CD4-positive, alpha-beta T cell treated with Interleukin-4 for 1 hour (primary cell): ENCODE measurements at regions not wholly inside any gene's neighbourhood (a gene's known extent, or its start where the extent isn't known, plus 50 kb on each side); places are given as distances from the start of the nearest gene placed in this dataset.
"Not testable (repeated sequence)": the region's sequence is repeated elsewhere in the genome, so short reads cannot be mapped to it uniquely, and the experiment has no call there.

Experiments
- DNase-seq, 2 donors: peaks; one replicate each; pipeline ENCODE4 v3.0.0-alpha.2; 2020 to 2022

DNA sequence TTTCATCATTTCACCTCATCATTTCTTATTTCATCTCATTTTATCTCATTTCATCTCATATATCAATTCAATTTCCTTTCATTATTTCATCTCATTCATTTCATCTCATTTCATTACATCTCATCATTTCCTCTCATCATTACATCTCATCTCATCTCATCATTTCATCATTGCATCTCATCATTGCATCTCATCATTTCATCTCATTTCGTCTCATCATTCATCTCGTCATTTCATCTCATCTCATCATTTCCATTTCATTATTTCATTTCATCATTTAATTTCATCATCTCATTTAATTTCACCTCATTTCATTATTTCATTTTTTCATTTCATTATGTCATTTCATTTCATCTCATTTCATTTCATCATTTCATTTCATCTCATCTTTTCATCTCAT, 168.5 kb upstream of the FAM72C start:
- not testable (repeated sequence) for DNase-seq

DNA sequence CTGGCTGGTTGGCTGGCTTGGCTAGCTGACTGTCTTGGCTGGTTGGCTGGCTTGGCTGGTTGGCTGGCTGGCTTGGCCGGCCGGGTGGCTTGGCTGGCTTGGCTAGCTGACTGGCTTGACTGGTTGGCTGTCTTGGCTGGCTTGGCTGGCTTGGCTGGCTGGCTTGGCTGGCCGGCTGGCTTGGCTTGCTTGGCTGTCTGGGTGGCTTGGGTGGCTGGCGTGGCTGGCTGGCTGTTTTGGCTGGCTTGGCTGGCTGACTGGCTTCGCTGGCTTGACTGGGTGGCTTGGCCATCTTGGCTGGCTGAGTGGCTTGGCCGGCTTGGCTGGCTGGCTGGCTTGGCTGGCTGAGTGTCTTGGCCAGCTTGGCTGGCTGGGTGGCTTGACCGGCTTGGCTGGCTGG, 133.2 kb upstream of the FAM72C start:
- DNase-seq: not testable (repeated sequence)

DNA sequence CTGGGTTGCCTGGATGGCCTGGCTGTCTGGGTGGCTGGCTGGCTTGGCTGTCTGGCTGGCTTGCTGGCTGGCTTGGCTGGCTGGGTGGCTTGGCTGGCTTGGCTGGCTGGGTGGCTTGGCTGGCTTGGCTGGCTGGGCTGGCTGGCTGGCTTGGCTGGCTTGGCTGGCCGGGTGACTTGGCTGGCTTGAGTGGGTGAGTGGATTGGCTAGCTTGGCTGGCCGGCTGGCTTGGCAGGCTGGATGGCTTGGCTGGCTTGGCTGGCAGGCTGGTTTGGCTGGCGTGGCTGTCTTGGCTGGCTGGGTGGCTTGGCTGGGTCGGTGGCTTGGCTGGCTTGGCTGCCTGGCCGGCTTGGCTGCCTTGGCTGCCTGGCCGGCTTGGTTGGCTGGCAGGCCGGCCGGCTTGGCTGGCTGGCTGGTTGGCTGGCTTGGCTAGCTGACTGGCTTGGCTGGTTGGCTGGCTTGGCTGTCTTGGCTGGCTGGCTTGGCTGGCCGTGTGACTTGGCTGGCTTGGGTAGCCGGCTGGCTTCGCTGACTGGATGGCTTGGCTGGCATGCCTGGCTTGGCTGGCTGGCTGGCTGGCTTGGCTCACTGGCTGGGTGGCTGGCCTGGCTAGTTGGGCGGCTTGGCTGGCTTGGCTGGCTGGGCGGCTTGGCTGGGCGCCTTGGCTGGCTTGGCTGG, 132.4 kb upstream of the FAM72C start:
- DNase-seq: peak; percentile 7 to 53

DNA sequence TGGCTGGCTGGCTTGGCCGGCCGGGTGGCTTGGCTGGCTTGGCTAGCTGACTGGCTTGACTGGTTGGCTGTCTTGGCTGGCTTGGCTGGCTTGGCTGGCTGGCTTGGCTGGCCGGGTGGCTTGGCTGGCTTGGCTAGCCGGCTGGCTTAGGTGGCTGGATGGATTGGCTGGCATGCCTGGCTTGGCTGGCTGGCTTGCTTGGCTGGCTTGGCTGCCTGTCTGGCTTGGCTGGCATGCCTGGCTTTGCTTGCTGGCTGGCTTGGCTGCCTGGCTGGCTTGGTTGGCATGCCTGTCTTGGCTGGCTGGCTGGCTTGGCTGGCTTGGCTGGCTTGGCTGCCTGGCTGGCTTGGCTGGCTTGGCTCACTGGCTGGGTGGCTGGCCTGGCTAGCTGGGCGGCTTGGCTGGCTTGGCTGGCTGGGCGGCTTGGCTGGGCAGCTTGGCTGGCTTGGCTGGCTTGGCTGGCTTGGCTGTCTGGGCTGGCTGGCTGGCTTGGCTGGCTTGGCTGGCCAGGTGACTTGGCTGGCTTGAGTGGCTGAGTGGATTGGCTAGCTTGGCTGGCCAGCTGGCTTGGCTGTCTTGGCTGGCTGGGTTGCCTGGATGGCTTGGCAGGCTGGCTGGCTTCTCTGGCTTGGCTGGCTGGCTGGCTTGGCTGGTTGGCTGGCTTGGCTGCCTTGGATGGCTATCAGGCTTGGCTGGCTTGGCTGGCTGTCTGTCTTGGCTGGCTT, 131.5 kb upstream of the FAM72C start:
- peak; percentile 25 to 55 for DNase-seq

DNA sequence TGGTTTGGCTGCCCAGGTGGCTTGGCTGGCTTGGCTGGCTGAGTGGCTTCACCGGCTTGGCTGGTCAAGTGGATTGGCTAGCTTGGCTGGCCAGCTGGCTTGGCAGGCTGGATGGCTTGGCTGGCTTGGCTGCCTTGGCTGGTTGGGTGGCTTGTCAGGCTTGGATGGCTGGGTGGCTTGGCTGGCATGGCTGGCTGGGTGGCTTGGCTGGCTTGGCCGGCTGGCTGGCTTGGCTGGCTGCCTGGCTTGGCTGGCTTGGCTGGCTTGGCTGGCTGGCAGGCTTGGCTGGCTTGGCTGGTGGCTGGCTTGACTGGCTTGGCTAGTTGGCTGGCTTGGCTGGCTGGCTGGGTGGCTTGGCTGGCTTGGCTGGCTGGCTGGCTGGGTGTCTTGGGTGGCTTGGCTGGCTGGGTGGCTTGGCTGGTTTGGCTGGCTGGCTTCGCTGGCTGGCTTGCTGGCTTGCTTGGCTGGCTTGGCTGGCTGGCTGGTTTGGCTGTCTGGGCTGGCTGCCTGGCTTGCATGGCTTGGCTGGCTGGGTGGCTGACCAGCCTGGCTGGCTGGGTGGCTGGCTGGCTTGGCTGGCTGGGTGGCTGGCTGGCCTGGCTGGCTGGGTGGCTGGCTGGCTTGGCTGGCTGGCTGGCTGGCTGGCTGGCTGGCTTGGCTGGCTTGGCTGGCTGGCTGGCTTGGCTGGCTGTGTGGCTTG, 130.4 kb upstream of the FAM72C start:
- DNase-seq: peak in 1 of 2 donors; percentile 15

DNA sequence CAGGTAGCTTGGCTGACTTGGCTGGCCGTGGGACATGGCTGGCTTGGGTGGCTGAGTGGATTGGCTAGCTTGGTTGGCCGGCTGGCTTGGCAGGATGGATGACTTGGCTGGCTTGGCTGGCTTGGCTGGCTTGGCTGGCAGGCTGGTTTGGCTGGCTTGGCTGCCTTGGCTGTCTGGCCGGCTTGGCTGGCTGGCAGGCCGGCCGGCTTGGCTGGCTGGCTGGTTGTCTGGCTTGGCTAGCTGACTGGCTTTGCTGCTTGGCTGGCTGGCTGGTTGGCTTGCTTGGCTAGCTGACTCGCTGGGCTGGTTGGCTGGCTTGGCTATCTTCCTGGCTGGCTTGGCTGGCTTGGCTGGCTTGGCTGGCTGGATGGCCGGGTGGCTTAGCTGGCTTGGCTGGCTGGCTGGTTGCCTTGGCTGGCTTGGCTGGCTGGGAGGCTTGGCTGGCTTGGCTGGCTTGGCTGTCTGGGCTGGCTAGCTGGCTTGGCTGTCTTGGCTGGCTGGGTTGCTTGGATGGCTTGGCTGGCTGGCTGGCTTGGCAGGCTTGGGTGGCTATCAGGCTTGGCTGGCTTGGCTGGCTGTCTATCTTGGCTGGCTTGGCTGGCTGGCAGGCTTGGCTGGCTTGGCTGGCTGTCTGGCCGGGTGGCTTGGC, 129.7 kb upstream of the FAM72C start:
- peak in 1 of 2 donors; percentile 18 for DNase-seq

DNA sequence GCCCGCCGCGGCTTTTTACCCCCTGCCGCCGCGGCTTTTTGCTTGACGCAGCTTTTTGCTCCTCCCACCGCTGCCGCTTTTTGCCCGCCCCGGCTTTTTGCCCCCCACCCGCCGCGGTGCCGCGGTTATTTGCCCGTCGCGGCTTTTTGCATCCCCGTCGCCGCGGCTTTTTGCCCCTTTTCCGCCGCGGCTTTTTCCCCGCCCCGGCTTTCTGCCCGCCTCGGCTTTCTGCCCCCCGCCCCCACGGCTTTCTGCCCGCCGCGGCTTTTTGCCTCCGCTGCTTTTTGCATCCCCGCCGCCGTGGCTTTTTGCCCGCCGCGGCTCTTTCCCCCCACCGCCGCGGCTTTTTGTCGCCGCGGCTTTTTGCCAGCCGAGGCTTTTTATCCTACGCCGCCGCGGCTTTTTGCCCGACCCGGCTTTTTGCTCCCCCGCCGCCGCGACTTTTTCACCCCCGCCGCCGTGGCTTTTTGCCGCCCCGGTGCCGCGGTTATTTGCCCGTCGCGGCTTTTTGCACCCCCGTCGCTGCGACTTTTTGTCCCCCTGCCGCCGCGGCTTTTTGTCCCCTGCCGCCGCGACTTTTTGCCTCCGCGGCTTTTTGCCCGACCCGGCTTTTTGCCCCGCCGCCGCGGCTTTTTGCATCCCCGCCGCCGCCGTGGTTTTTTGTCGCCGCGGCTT, 105.5 kb upstream of the FAM72C start:
- peak; percentile 36 to 55 for DNase-seq

DNA sequence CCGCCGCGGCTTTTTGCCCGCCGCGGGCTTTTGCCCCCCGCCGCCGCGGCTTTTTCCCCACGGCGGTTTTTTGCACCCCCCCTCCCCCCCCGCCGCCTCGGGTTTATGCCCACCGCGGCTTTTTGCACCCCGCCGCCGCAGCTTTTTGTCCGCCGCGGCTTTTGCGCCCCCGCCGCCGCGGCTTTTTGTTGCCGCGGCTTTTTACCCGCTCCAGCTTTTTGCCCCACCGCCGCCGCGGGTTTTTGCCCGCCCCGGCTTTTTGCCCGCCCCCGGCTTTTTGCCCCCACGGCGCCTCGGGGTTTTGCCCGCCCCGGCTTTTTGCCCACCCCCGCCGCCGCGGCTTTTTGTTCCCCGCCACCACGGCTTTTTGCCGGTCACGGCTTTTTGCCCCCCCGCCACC, 104.9 kb upstream of the FAM72C start:
- peak in 1 of 2 donors; percentile 22 for DNase-seq

DNA sequence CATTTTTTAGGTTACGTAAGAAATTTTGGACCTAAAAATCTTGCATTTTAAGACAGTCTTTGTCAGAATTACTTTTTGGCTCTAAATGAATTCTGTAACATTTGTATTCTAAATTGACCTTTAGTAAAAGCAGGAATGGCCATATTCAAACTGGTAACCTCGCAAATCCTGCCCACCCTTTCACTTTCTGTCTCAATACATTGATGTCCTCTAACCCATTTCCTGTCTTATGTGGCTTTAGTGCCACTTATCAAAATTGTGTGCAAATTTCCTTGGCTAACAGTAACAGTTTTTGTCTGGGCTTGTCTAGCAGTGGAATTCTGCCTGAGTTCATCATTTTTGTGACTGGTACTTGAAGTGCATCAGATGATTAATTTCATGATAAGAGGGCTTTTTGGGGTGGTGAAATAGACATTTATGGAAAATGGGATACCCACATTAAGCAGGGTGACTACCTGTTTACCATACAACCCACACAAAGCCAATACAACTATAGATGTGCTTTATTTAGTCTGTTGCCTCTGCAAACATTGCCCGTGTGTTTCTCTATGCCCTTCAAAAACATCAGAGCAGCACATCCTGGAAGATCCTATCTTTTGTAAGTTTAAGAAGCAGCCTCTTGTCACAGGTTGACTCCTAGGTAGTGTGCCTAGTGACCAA, 98.7 kb upstream of the FAM72C start:
- DNase-seq: not testable (repeated sequence)

DNA sequence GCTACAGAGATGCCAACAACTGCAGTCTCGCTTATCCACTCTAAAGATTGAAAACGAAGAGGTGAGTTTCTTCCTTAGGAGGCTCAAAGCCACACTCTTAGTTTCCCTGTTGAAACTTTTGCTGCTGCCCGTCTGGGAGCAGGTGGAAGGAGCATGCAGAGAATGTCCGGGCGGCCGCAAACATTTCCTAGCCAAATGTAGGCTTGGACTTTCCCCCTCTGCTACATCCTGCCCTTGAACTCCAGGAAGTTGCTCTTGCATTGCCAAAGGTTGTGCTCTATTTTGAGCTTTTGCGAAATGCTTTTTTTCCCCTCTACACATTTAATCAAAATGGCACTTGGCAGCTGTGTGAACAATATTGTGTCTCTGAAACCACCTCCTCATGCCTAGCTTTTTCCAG, 95.3 kb upstream of the FAM72C start:
- DNase-seq: not testable (repeated sequence)

DNA sequence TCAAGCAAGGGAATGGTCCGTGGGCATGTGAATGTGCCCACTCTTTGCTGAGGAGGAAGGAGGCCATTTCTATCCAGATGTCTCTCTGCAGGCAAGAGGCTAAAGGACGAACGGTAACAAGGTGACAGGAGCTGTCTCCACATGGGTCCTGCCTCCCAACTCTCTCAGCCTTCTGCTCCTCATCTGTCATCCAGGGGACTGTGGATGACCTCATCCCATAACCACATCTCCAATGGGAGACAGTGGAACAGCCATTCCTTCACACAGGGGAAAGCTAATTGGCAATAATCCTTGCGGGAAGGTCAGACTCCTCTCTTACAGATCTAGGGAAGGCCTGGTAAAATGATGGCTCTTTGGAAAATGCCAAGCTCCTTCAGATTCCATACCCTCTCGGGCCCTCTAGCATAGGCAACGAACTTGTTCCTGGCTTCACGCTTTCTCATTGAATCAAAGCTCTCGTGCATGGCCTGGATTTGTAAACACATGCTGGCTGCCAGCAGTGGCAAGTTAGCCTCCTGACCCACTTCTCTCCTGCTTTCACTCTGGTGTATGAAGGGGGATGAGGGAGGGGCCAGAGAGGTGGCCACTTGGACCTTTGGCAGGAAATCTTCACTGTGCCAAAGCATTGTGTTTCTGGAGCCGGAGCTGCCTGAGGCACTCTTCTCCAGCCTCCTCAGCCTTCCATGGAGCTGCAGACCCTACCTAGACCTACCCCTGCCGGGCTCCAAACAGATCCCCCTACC, 94.5 kb upstream of the FAM72C start:
- DNase-seq: not testable (repeated sequence)

DNA sequence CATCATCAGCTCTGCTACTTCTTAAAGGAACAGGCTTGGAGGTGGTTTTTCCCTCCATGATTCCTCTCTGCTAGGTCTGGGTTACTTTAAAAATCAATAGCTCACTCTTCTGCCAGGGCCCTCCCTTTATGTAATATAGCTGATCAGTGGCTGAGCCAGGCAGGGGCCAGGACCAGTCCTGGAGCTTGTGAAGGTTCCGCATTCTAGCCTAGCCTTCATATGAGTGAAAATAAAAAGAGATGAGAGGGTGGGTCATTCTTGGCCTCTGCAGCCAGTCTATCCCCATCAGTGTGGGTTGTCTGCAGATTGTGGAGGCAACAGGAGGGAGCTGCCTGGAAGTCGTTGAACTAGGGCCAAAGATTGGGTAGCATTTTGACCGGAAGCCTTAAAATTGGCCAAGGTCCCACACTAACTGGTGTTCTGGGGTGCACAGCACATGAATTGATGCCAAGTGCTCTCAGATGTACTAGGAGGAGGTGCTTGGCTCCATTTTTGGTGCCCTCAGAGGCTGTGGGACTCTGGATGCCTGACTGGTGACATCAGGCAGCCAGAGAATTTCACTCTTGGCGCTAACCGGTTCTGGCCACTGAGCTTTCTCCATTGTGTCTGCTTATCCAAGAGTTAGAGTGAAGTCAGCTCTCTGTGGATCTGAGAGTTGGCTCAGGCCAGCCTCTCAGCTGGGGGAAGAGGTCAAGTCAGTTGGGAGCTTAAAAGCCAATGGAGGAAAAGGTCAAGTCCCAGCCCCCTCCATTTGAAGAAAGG, 93.7 kb upstream of the FAM72C start:
- not testable (repeated sequence) for DNase-seq

DNA sequence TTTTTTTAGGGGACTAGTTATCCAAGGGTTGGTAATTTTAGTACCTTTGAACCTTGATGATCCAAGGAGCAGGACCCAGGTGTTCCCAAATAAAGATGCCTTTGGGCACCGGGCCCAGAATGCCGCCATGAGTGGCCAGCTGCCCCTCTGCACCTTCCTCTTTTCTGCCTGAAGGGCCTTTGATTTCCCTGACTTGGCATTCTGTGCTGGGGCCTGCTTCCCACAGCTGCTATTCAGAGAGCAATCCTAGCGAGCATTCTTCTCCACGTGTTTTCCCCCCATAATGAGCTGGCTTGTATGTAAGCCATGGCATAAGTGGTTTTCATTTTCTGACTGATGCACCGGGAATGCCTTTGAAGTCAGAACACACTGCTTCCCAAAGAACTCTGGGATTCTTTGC, 77.6 kb upstream of the FAM72C start:
- not testable (repeated sequence) for DNase-seq

DNA sequence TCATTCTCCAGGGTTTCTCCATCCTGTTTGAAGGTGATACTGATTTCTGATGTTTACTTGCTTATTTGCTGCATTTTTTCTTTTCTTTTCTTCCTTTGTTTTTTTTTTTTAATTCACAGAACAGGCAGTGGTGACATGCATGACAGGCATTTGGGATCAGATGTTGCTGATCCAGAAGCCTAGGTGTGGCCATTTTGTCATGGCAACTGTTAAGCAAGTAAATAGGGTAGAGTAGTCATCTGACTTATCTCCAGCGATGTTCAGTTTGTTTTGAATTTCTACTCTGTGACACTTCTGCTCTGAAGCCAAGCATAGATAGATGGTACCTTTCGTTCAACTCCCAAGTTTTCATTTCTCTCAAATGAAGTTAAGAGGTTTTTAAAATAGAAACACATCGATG, 74.9 kb upstream of the FAM72C start:
- not testable (repeated sequence) for DNase-seq

DNA sequence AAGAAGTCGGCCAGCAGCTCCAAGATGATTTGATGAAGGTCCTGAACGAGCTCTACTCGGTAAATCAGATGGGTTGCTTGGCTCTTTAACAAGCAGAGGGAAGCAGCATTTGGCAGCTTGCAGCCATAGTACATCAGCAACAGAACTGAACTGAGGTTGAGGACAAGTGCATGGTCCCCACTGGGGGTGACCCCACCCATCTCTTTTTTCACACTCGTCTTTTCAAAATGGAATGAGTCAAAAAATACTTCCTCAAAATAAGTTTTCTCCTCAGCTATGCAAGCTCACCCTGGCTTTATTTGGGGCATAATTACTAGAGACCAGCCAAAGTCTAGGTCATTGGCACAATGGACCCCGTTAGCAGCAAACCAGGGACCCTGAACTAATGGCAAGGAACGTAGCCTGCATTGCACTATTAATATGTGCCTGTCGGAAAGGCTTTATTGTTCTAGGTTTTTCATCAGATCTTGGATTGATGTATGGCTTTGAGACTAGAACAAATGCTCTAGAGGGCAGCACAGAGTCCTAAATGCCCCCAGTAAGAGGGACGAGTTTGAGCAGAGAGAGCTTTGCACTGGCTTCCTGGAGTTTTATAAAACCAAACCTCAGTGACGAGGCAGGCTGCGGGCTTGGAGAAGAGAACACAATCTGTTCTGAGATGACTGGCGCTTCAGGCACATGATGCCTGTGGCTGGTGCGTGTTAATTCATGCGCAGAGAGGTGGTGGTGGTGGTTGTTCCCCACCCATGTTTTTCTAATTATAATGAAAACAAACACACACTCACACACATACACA, 74.2 kb upstream of the FAM72C start:
- peak; percentile 22 to 24 for DNase-seq

DNA sequence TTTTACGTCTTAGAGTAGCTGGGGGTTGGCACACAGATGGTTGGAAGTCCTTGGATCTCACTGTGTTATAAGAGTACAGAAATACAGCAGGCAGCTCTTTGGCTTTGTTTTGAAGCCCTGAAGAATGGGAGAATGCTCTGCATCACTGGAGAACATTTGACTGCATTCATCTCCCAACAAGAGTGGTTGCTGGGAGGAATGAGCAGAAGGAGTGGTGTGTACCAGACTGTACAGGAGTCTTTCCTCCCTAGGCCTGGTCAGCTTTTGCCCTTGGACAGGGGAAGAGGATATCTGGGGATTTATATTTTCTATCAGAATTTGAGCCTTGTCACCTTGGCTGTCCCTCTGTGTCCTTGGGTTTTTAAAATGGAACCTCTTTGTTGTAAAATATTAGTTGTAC, 70.5 kb upstream of the FAM72C start:
- DNase-seq: not testable (repeated sequence)

DNA sequence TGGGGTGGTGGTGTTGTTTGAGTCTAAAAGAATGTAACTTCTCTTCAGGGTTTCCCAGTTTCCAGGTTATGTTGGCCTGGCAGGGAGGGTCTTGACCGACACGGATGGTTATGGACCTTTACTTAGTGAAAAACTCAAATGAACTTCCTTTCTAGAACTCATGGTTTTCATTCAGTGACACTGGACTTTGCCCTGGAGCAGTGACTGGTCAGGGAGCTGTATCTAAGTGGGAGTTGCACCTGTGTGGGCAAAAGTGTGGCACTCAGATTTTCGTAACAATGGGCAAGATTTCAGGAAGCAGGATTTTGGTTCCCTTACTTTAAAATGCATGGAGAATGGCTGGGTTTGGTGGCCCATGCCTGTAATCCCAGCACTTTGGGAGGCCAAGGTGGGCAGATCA, 68.5 kb upstream of the FAM72C start:
- not testable (repeated sequence) for DNase-seq

DNA sequence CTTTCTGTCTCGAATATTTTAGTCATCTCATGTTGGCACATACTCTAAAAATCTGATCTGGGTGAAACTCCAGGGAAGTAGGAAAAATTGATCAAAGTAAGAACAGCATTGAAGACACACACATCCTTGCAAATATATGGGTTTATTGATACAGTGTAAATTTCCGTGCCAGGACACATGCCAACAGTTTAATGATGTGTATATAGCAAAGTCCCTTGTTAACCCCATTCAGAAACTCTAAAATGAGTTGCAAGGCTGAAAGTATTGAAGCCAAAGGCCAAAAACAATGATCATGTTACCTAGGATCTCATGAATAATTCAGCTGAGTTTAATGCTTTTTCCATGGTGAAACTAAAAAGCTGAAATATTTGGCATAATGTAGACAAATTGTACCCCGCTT, 62.3 kb upstream of the FAM72C start:
- DNase-seq: not testable (repeated sequence)

DNA sequence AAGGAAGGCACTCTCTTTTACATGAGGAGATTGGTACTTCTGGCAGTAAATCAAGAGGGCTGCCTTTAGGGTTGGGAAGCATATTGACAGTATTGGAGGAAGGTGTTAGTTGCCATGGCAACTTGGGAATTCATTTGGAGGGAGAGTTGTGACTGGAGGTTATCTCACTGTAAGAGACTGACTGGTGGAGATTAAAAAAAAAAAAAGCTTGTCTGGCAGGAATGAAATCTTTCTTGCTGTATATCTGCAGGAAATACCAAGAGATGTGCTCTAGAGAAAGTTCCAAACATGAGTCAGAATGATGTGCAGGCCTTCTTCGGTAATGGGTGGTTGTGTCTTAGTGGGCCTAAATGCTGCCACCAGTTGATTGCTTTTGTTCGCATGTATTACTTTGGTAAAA, 59.8 kb upstream of the FAM72C start:
- DNase-seq: not testable (repeated sequence)

DNA sequence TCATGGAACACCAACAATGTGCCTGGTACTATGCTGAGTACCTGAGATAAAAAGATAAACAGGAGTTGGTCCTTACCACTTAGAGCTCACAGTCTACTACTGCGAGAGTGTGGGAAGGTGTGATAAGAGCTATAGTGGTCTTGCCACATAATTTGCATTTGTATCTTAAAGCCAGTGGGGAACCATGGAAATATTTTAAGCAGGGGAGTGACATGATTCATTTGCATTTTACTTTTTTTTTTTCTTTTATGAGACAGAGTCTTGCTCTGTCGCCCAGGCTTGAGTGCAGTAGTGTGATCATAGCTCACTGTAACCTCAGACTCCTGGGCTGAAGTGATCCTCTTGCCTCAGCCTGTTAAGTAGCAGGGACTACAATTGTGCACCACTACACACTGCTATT, 54.2 kb upstream of the FAM72C start:
- DNase-seq: not testable (repeated sequence)
